ENCODE measurements at regions not wholly inside any gene's neighbourhood (a gene's known extent, or its start where the extent isn't known, plus 50 kb on each side); places are given as distances from the start of the nearest gene placed in this dataset.

GRCh38 chr10:69684020-69684980, 54.3 kb downstream of the FAM241B start:
- intact Hi-C loops (cut with micrococcal nuclease), result no loop called here

GRCh38 chr10:69684981-69685353, 54.9 kb downstream of the FAM241B start:
- intact Hi-C loops (cut with micrococcal nuclease), result no loop called here

- intact Hi-C loops (cut with micrococcal nuclease), result no loop called here
Observed at GRCh38 chr10:69685426-69685801, 55.4 kb downstream of the FAM241B start.

- intact Hi-C loops (cut with micrococcal nuclease), result no loop called here
Observed at GRCh38 chr10:69685802-69686585, 55.9 kb downstream of the FAM241B start.

GRCh38 chr10:69686866-69687265, 56.8 kb downstream of the FAM241B start:
- intact Hi-C loops (cut with micrococcal nuclease), result no loop called here

- intact Hi-C loops (cut with micrococcal nuclease), result no loop called here
Observed at GRCh38 chr10:69687426-69687825, 57.4 kb downstream of the FAM241B start.

- intact Hi-C loops (cut with micrococcal nuclease), result no loop called here
Observed at GRCh38 chr10:69692267-69692666, 62.2 kb downstream of the FAM241B start.

- intact Hi-C loops (cut with micrococcal nuclease), result no loop called here
Observed at GRCh38 chr10:69692891-69693290, 62.8 kb downstream of the FAM241B start.

- intact Hi-C loops (cut with micrococcal nuclease), result no loop called here
Observed at GRCh38 chr10:69693886-69694285, 63.8 kb downstream of the FAM241B start.

GRCh38 chr10:69696073-69696731, 66.2 kb downstream of the FAM241B start:
- intact Hi-C loops (cut with micrococcal nuclease), result no loop called here

GRCh38 chr10:69697006-69697405, 67.0 kb downstream of the FAM241B start:
- intact Hi-C loops (cut with micrococcal nuclease), result no loop called here

- intact Hi-C loops (cut with micrococcal nuclease), result no loop called here
Observed at GRCh38 chr10:69703256-69703655, 73.2 kb downstream of the FAM241B start.

GRCh38 chr10:69703766-69704630, 74.0 kb downstream of the FAM241B start:
- intact Hi-C loops (cut with micrococcal nuclease), result no loop called here

GRCh38 chr10:69709366-69709941, 79.4 kb downstream of the FAM241B start:
- intact Hi-C loops (cut with micrococcal nuclease), result no loop called here

GRCh38 chr10:69710008-69710888, 80.2 kb downstream of the FAM241B start:
- intact Hi-C loops (cut with micrococcal nuclease), result no loop called here

- intact Hi-C loops (cut with micrococcal nuclease), result no loop called here
Observed at GRCh38 chr10:69712342-69712741, 82.3 kb downstream of the FAM241B start.

GRCh38 chr10:69714572-69714971, 84.5 kb downstream of the FAM241B start:
- intact Hi-C loops (cut with micrococcal nuclease), result no loop called here

GRCh38 chr10:69715156-69715898, 85.3 kb downstream of the FAM241B start:
- intact Hi-C loops (cut with micrococcal nuclease), result no loop called here

All from T-helper 2 cell treated with Interferon-gamma antibody and Interleukin-4, amounts not matched to agents 100 ng/mL and 5 ng/mL, for 36 hours (primary cell).